ENCODE measurements at regions not wholly inside any gene's neighbourhood (a gene's known extent, or its start where the extent isn't known, plus 50 kb on each side); places are given as distances from the start of the nearest gene placed in this dataset.

- TF ChIP-seq POLR2AphosphoS5 (IDR thresholded peaks at IDR 0.05; ENCODE audit: borderline replicate concordance, low read depth, low read length) (no peak), EZH2 (IDR thresholded peaks at IDR 0.05) (no peak)
These were observed 167.3 kb upstream of the GSE1 start for GRCh38 chr16:85445779-85446222.
